ENCODE measurements at regions not wholly inside any gene's neighbourhood (a gene's known extent, or its start where the extent isn't known, plus 50 kb on each side); places are given as distances from the start of the nearest gene placed in this dataset.
"Not testable (repeated sequence)": the region's sequence is repeated elsewhere in the genome, so short reads cannot be mapped to it uniquely, and the experiment has no call there.

DNA sequence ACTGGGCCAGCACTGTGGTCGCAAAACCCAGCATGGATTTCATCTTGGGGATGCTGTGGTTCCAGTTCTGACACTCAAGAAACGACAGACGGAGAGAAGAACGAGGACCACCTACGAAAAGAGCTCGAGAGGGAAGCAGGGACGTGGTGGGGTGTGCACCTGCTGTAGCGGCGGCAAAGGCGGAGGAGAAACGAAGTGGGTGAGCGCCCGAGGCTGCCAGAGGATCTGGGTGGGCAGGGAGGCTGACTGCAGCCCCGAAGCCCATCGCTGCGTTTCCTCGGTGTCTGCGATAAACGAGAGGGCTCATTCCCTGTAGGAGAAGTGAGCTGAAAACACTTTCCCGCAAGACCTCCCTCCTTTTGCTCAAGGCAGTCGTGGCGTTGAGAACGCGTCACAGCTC, 246.1 kb downstream of the OR4C45 start:
- Histone ChIP-seq H4K20me1 (ENCODE audit: control insufficient read depth, insufficient read depth, low read depth, low read length) (no peaks in the 10 kb centered on the region), H3K4me3 (ENCODE audit: low read length) (no peak overlapping the region), H3K27me3 (ENCODE audit: control insufficient read depth, low read length) (no peaks in the 10 kb centered on the region), H3K79me2 (ENCODE audit: control insufficient read depth, low read length) (no peaks in the 10 kb centered on the region), H3K36me3 (ENCODE audit: control insufficient read depth, low read length) (no peaks in the 10 kb centered on the region), H3K27ac (ENCODE audit: low read depth, low read length) (no peak overlapping the region), H3K9me2 (replicated peaks; ENCODE audit: control insufficient read depth, low read length) (no peaks in the 10 kb centered on the region), H3K9me3 (ENCODE audit: control insufficient read depth, insufficient read depth, low read length) (peaks cover 2% of the 10 kb centered on the region; the same call in 1 of the 2 replicates), H3F3A (ENCODE audit: control insufficient read depth, insufficient read depth) (no peaks in the 10 kb centered on the region), H3K4me1 (ENCODE audit: control insufficient read depth, low read length) (no peaks in the 10 kb centered on the region), H3K4me2 (ENCODE audit: low read length) (no peak overlapping the region)
- TF ChIP-seq EZH2phosphoT487 (IDR thresholded peaks at IDR 0.05; ENCODE audit: borderline replicate concordance, low read length) = no peak
- TF ChIP-seq CTCF (IDR thresholded peaks at IDR 0.05; ENCODE audit: low read depth, low read length, poor library complexity, severe bottlenecking) = no peak

DNA sequence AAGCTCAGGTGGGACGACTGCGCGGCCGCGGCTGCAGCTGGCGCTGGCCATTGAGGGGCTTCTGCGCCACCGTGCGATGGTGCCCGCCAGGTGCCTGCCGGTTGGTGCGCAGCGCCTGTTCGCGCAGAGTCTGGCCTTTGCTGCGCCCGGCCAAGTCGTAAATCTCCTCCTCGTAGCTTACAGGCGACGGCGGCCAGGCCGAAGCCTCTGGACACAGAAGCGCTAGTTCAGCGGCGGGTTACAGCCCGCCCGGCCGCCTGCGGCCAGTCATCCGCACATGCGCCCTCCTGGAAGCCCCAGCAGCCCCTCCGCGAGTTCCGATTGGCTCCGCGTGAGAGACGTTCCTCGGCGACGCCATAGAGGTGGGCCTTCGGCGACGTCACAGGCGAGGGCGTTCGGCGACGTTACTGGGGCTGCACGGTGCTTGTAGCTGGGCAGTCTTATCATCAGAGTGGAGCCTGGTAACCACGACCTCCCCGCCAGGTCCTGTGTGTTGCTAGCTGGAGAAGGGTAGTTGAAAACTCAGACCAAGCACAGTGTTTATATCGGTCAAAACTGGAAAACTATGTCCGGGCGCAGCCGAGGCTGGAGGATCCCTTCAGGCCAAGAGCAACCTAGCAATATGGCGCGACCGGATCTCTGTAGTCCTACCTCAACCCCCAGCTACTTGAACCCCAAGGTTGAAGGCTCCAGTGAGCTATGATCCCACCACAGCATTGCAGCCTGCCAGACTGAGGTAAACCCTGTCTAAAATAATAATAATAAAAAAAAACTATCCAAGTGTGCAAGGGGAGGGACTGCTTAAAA, 265.7 kb downstream of the OR4C45 start:
- Histone ChIP-seq H3F3A (ENCODE audit: control insufficient read depth, insufficient read depth) (no peaks in the 10 kb centered on the region), H3K27ac (ENCODE audit: low read depth, low read length) (no peak overlapping the region), H3K9me3 (ENCODE audit: control insufficient read depth, insufficient read depth, low read length) (no peaks in the 10 kb centered on the region; the same call in 1 of the 2 replicates), H3K9me2 (replicated peaks; ENCODE audit: control insufficient read depth, low read length) (no peaks in the 10 kb centered on the region), H3K4me3 (ENCODE audit: low read length) (no peak overlapping the region), H3K36me3 (ENCODE audit: control insufficient read depth, low read length) (no peaks in the 10 kb centered on the region), H3K4me2 (ENCODE audit: low read length) (no peak overlapping the region), H4K20me1 (ENCODE audit: control insufficient read depth, insufficient read depth, low read depth, low read length) (no peaks in the 10 kb centered on the region), H3K4me1 (ENCODE audit: control insufficient read depth, low read length) (no peaks in the 10 kb centered on the region), H3K27me3 (ENCODE audit: control insufficient read depth, low read length) (no peaks in the 10 kb centered on the region), H3K79me2 (ENCODE audit: control insufficient read depth, low read length) (no peaks in the 10 kb centered on the region)
- TF ChIP-seq CTCF (IDR thresholded peaks at IDR 0.05; ENCODE audit: low read depth, low read length, poor library complexity, severe bottlenecking) (no peak), EZH2phosphoT487 (IDR thresholded peaks at IDR 0.05; ENCODE audit: borderline replicate concordance, low read length) (no peak)

DNA sequence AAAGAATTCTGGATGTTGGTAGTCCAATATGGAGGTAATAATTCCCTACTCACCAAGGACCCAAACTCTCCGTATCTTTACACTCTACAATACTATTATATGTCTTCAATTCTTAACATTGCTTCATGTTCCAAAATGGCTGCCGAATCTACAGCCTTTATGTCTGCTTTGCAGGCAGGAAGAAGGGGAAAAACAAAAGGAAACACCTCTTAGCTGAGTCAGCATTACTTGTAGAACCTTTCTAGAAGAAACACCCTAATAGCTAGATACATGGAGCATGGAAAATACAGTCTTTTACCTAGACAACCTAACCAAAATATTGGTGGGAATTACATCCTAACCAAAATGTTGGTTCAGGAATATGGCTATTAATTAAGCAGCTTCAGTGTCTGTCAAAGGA, 298.0 kb downstream of the OR4C45 start:
- not testable (repeated sequence) for H3K27ac ChIP-seq (ENCODE audit: low read depth, low read length); H3K4me1 ChIP-seq (ENCODE audit: control insufficient read depth, low read length); H3K4me2 ChIP-seq (ENCODE audit: low read length); H3K9me2 ChIP-seq (replicated peaks; ENCODE audit: control insufficient read depth, low read length); H3F3A ChIP-seq (ENCODE audit: control insufficient read depth, insufficient read depth); H3K9me3 ChIP-seq (ENCODE audit: control insufficient read depth, insufficient read depth, low read length); H3K27me3 ChIP-seq (ENCODE audit: control insufficient read depth, low read length); H3K4me3 ChIP-seq (ENCODE audit: low read length); H4K20me1 ChIP-seq (ENCODE audit: control insufficient read depth, insufficient read depth, low read depth, low read length); H3K36me3 ChIP-seq (ENCODE audit: control insufficient read depth, low read length); H3K79me2 ChIP-seq (ENCODE audit: control insufficient read depth, low read length)

- Histone ChIP-seq H3K36me3 (ENCODE audit: control insufficient read depth, low read length) (no peaks in the 10 kb centered on the region), H3K27me3 (ENCODE audit: control insufficient read depth, low read length) (no peaks in the 10 kb centered on the region), H3K4me3 (ENCODE audit: low read length) (no peak overlapping the region), H3K27ac (ENCODE audit: low read depth, low read length) (no peak overlapping the region), H3K79me2 (ENCODE audit: control insufficient read depth, low read length) (no peaks in the 10 kb centered on the region), H3K9me2 (replicated peaks; ENCODE audit: control insufficient read depth, low read length) (no peaks in the 10 kb centered on the region), H4K20me1 (ENCODE audit: control insufficient read depth, insufficient read depth, low read depth, low read length) (no peaks in the 10 kb centered on the region), H3F3A (ENCODE audit: control insufficient read depth, insufficient read depth) (no peaks in the 10 kb centered on the region), H3K4me1 (ENCODE audit: control insufficient read depth, low read length) (no peaks in the 10 kb centered on the region), H3K4me2 (ENCODE audit: low read length) (no peak overlapping the region), H3K9me3 (ENCODE audit: control insufficient read depth, insufficient read depth, low read length) (no peaks in the 10 kb centered on the region)
- no peak for TF ChIP-seq CTCF (IDR thresholded peaks at IDR 0.05; ENCODE audit: low read depth, low read length, poor library complexity, severe bottlenecking)
- no peak for TF ChIP-seq EZH2phosphoT487 (IDR thresholded peaks at IDR 0.05; ENCODE audit: borderline replicate concordance, low read length)
These were observed 301.2 kb downstream of the OR4C45 start for GRCh38 chr11:50333861-50334260.

DNA sequence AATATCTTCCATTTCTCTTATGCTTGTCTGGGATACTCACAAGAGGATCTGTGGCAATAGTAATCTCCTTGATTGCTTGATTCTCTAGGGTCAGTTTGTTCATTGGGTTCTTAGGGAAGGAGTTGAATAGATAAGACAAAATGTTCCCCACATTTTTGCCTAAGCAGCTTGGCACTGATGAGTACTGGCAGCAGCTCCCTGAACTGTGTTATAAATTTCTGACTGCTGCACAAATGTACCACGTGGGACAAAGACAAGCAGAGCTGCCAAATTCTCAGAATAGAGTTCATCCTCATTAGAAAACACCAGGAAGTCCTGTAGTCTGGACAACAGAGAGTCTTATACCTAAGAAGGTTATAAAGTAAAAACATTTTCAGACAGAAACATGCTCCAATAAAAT, 304.8 kb downstream of the OR4C45 start:
- not testable (repeated sequence) for H3K9me3 ChIP-seq (ENCODE audit: control insufficient read depth, insufficient read depth, low read length); H3K4me3 ChIP-seq (ENCODE audit: low read length); H3K27me3 ChIP-seq (ENCODE audit: control insufficient read depth, low read length); H3K4me2 ChIP-seq (ENCODE audit: low read length); H3K27ac ChIP-seq (ENCODE audit: low read depth, low read length); H3K79me2 ChIP-seq (ENCODE audit: control insufficient read depth, low read length); H3K9me2 ChIP-seq (replicated peaks; ENCODE audit: control insufficient read depth, low read length); H3F3A ChIP-seq (ENCODE audit: control insufficient read depth, insufficient read depth); H3K4me1 ChIP-seq (ENCODE audit: control insufficient read depth, low read length); H4K20me1 ChIP-seq (ENCODE audit: control insufficient read depth, insufficient read depth, low read depth, low read length); H3K36me3 ChIP-seq (ENCODE audit: control insufficient read depth, low read length)

DNA sequence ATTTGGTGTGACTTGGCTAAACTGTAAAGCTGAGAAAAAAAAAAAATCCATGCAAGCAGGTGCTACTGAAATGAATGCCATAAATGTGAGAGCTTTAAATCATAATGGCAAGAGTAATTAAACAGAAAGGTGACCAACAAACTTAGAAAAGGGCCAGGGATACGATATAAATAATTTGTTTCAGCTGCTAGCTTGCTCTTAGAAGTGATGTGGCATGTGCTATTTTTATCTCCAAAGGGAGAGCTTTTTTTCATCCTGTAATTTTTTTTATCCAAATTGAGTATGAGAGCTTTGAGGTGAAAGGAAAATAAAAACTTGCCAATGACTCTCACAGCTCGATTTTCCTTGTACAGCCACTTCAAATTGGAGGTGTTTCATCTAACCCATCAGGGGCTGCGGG, 315.3 kb downstream of the OR4C45 start:
- H3K4me3 ChIP-seq (ENCODE audit: low read length); H3K9me2 ChIP-seq (replicated peaks; ENCODE audit: control insufficient read depth, low read length); H3K4me1 ChIP-seq (ENCODE audit: control insufficient read depth, low read length); H3K79me2 ChIP-seq (ENCODE audit: control insufficient read depth, low read length); H3K4me2 ChIP-seq (ENCODE audit: low read length); H3K27me3 ChIP-seq (ENCODE audit: control insufficient read depth, low read length); H3F3A ChIP-seq (ENCODE audit: control insufficient read depth, insufficient read depth); H4K20me1 ChIP-seq (ENCODE audit: control insufficient read depth, insufficient read depth, low read depth, low read length); H3K27ac ChIP-seq (ENCODE audit: low read depth, low read length); H3K36me3 ChIP-seq (ENCODE audit: control insufficient read depth, low read length); H3K9me3 ChIP-seq (ENCODE audit: control insufficient read depth, insufficient read depth, low read length): not testable (repeated sequence)
